OCI-LY1 (cell line): ENCODE measurements at regions not wholly inside any gene's neighbourhood (a gene's known extent, or its start where the extent isn't known, plus 50 kb on each side); places are given as distances from the start of the nearest gene placed in this dataset.

Experiments
- H2AFZ ChIP-seq: fragments of 200-600 bp; sonication (generic), shearing (Covaris generic); 2 replicates; pipeline ENCODE4 v1.6.0; 2014; ENCODE audit warnings: antibody characterized with exemption, mild to moderate bottlenecking, low read length
- H3F3A ChIP-seq: fragments of 200-600 bp; sonication (generic), shearing (Covaris generic); 2 replicates; pipeline ENCODE4 v1.6.0; 2014; ENCODE audit warnings: mild to moderate bottlenecking, antibody characterized with exemption, low read length, moderate library complexity; ENCODE audit not compliant: insufficient read depth
- H3K27ac ChIP-seq: fragments of 200-600 bp; sonication (generic); 2 replicates; pipeline ENCODE4 v1.5.1; 2014; ENCODE audit warnings: low read length, mixed run types, mild to moderate bottlenecking, low read depth; ENCODE audit not compliant: poor library complexity, severe bottlenecking
- H3K27me3 ChIP-seq: fragments of 200-600 bp; sonication (generic); 2 replicates; pipeline ENCODE4 v1.6.0; 2014; ENCODE audit warnings: antibody characterized with exemption, mild to moderate bottlenecking, low read length, moderate library complexity; ENCODE audit not compliant: insufficient read depth
- H3K36me3 ChIP-seq: fragments of 200-600 bp; sonication (generic); 2 replicates; pipeline ENCODE4 v1.6.1; 2014; ENCODE audit warnings: mild to moderate bottlenecking, antibody characterized with exemption, low read length, moderate library complexity, mixed read lengths; ENCODE audit not compliant: insufficient read depth
- H3K4me1 ChIP-seq: fragments of 200-600 bp; sonication (generic); 2 replicates; pipeline ENCODE4 v1.5.1; 2014; ENCODE audit warnings: mild to moderate bottlenecking, low read length, moderate library complexity; ENCODE audit not compliant: insufficient read depth, severe bottlenecking
- H3K4me2 ChIP-seq: fragments of 200-600 bp; sonication (generic), shearing (Covaris generic); 2 replicates; pipeline ENCODE4 v1.6.1; 2014; ENCODE audit warnings: low read length
- H3K4me3 ChIP-seq: fragments of 200-600 bp; sonication (generic); 2 replicates; pipeline ENCODE4 v1.5.1; 2014; ENCODE audit warnings: low read length, low read depth, mild to moderate bottlenecking, mixed read lengths; ENCODE audit not compliant: poor library complexity, severe bottlenecking
- H3K79me2 ChIP-seq: fragments of 200-600 bp; shearing (Covaris generic); 2 replicates; pipeline ENCODE4 v1.6.1; 2016; ENCODE audit warnings: mixed run types, low read length, mixed read lengths; ENCODE audit not compliant: insufficient read depth
- H3K9ac ChIP-seq: fragments of 200-600 bp; sonication (generic), shearing (Covaris generic); 2 replicates; pipeline ENCODE4 v1.6.1; 2014; ENCODE audit warnings: mild to moderate bottlenecking, low read length, mixed read lengths
- H3K9me2 ChIP-seq: fragments of 200-600 bp; sonication (generic), shearing (Covaris generic); 2 replicates; pipeline ENCODE4 v1.6.1; 2014; ENCODE audit warnings: low read depth, mild to moderate bottlenecking, low read length, mixed read lengths
- H3K9me3 ChIP-seq: fragments of 200-600 bp; shearing (Covaris generic); 2 replicates; pipeline ENCODE4 v1.6.1; 2014; ENCODE audit warnings: low read length, mixed read lengths
- H4K20me1 ChIP-seq: fragments of 200-600 bp; sonication (generic), shearing (Covaris generic); 2 replicates; pipeline ENCODE4 v1.6.0; 2016; ENCODE audit warnings: mild to moderate bottlenecking, low read length; ENCODE audit not compliant: insufficient read depth
- EZH2 ChIP-seq: fragments of 200-600 bp; sonication (generic), shearing (Covaris generic); IDR thresholded peaks from 2 replicates; pipeline ENCODE4 v1.8.0; 2017; ENCODE audit warnings: borderline replicate concordance, mixed run types, mild to moderate bottlenecking, antibody characterized with exemption, low read length, moderate library complexity, mixed read lengths
- TF ChIP-seq, protein P1 (sequence below): fragments of 200-600 bp; sonication (generic), shearing (Covaris generic); IDR thresholded peaks from 2 replicates; pipeline ENCODE4 v1.5.1; 2017; ENCODE audit warnings: mild to moderate bottlenecking, antibody characterized with exemption, low read length, moderate library complexity, mixed read lengths

DNA sequence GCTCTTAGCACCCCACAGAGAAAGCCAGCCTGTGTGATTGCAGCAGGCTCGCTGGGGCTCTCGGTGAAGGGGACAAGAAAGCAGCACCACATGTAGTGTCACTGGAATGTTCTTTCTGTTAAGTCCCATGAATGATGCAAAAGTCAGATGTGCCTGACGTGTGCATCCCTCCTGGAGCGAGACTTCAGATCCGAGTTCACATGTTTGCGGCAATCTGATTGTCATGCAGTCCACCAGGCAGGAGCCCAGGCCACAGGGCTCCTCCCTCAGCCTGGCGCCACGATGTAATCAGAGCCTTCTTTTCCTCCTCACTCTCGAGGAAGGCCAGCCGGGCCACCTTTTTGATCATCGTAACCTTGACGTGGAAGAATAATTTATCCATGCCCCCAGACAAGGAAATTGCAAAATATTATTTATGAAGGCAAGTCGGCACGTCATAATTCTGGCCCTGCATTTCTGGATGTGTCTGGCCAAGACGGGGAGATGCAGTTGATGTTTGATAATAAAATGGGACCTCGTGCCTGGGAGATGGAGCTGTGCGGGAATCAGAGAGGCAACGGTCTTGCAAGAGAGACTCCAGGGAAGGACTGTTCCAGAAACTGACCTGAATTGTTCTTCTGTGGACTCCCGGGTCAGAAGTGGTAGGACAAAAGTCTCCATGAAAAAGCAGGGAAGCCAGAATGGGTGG is 214.6 kb downstream of the PHETA1 start:
- Histone ChIP-seq H3K36me3 (no peaks in the 10 kb centered on the region), H3K9me3 (no peaks in the 10 kb centered on the region), H3K27ac (no peak overlapping the region), H4K20me1 (no peaks in the 10 kb centered on the region), H3K4me3 (no peak overlapping the region), H3F3A (no peaks in the 10 kb centered on the region), H3K4me1 (no peaks in the 10 kb centered on the region), H3K9me2 (no peaks in the 10 kb centered on the region), H3K79me2 (no peaks in the 10 kb centered on the region), H2AFZ (no peak overlapping the region), H3K4me2 (no peak overlapping the region), H3K9ac (no peak overlapping the region), H3K27me3 (no peaks in the 10 kb centered on the region)
- TF ChIP-seq EZH2 = no peak
- TF ChIP-seq, protein P1, sequence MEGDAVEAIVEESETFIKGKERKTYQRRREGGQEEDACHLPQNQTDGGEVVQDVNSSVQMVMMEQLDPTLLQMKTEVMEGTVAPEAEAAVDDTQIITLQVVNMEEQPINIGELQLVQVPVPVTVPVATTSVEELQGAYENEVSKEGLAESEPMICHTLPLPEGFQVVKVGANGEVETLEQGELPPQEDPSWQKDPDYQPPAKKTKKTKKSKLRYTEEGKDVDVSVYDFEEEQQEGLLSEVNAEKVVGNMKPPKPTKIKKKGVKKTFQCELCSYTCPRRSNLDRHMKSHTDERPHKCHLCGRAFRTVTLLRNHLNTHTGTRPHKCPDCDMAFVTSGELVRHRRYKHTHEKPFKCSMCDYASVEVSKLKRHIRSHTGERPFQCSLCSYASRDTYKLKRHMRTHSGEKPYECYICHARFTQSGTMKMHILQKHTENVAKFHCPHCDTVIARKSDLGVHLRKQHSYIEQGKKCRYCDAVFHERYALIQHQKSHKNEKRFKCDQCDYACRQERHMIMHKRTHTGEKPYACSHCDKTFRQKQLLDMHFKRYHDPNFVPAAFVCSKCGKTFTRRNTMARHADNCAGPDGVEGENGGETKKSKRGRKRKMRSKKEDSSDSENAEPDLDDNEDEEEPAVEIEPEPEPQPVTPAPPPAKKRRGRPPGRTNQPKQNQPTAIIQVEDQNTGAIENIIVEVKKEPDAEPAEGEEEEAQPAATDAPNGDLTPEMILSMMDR = no peak

DNA sequence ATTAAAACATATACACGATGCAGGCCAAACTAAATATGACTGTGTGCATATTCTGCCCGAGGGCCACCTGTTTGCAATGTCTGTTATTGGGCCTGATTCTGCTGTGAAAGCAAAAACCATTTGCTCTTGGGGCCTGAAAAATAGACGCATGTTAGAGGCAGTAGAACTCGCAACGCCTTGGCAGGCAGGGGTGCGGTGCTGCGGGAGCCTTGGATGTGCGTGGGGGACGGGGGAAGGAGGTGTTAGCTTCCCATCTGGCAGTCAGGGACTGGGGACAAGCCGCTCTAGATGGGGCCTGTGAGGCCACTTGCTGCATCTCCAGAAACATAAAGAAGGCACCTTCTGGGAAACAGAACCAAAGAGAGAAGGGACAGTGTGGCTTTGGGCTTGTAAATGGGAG is 216.3 kb downstream of the PHETA1 start:
- Histone ChIP-seq H3K4me3 (no peak overlapping the region), H2AFZ (no peak overlapping the region), H3K4me1 (no peaks in the 10 kb centered on the region), H3K27me3 (no peaks in the 10 kb centered on the region), H3K9me2 (no peaks in the 10 kb centered on the region), H3K9me3 (no peaks in the 10 kb centered on the region), H3K79me2 (no peaks in the 10 kb centered on the region), H3K9ac (no peak overlapping the region), H4K20me1 (no peaks in the 10 kb centered on the region), H3K36me3 (no peaks in the 10 kb centered on the region), H3F3A (no peaks in the 10 kb centered on the region), H3K4me2 (no peak overlapping the region), H3K27ac (no peak overlapping the region)
- no peak for TF ChIP-seq EZH2
- TF ChIP-seq, protein P1 = no peak

DNA sequence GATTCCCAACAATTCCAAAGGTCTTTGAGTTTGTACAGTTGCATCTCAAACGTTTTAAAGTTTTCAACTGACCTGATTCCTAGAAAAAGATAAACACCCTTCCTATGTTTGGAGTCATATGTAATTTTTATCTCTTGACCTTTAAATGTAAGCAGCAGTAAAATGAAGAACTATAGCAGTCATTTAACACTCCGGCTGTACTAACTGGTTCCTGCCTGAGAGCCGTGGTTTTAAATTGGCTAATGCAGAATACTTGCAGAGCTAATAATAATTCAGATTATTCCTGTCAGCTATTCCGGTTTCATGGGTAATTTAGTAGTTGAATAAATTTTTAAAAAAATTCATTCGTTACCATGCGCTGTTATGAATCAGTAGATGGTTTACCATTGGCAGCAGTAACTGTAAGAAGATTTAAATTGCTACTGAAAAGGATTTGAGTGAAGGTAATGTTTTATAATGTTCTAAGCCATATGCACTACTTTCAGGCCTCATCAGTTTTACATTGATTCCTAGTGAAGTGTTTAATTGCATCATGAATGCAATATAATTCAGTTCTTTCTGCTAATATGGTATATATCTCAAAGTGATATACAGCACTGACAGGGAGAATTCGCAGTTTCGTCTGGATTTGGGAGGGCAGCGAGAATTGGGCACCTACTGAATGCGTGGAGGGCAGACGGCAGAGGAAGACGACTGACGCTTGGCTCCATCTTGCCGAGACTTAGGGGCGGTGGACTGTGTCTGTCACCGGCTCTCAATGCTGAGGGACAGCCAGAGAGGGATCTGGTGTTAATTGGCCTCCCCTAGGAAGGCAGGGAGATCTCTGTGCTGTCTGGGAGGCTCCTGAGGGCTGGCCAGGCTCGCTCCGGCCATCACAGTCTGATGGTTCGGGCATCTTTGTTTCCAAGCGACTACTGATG is 217.7 kb downstream of the PHETA1 start:
- H3K9ac ChIP-seq = no peak overlapping the region
- H3K9me3 ChIP-seq = no peaks in the 10 kb centered on the region
- no peak for TF ChIP-seq EZH2
- TF ChIP-seq, protein P1 = no peak
- H3F3A ChIP-seq = no peaks in the 10 kb centered on the region
- H3K9me2 ChIP-seq = no peaks in the 10 kb centered on the region
- H3K4me3 ChIP-seq = no peak overlapping the region
- H3K27me3 ChIP-seq = no peaks in the 10 kb centered on the region
- H3K27ac ChIP-seq = no peak overlapping the region
- no peaks in the 10 kb centered on the region for H3K4me1 ChIP-seq
- no peak overlapping the region for H3K4me2 ChIP-seq
- H3K36me3 ChIP-seq = no peaks in the 10 kb centered on the region
- no peaks in the 10 kb centered on the region for H4K20me1 ChIP-seq
- no peaks in the 10 kb centered on the region for H3K79me2 ChIP-seq
- no peak overlapping the region for H2AFZ ChIP-seq
